ENCODE measurements at regions not wholly inside any gene's neighbourhood (a gene's known extent, or its start where the extent isn't known, plus 50 kb on each side); places are given as distances from the start of the nearest gene placed in this dataset.

DNA sequence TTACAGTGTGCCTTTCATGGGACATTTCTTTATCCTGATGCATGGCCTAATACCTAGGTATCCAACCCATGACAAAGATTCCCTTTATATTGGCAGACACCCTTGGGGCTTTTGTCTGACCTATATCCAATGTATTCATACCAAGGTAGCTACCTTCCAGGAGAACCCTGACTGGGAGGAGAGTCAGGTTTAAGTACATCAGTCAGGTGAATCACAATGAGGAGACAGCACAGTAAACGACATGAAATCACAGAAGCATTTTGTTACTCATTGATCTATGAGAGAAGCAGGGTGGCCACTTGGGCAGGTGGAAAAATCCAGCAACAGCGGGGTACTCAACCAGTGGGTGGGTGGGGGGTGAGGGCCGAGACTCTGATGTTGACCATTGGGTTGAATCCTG is 527.4 kb upstream of the ATXN8OS start:
- no peak overlapping the region for H3K4me3 ChIP-seq (ENCODE audit: low read length)
- H3K36me3 ChIP-seq (ENCODE audit: control insufficient read depth, insufficient read depth, low read length): no peaks in the 10 kb centered on the region
- H3K4me1 ChIP-seq (ENCODE audit: control insufficient read depth, insufficient read depth, low read length): no peaks in the 10 kb centered on the region
- 76% methylated on average over 3 of the region's 3 CpGs for WGBS (ENCODE audit: insufficient coverage)
- no peak overlapping the region for H3K27ac ChIP-seq (ENCODE audit: low read length)
- no peaks in the 10 kb centered on the region for H3K27me3 ChIP-seq (ENCODE audit: control insufficient read depth, insufficient read depth, low read length)
- no peaks in the 10 kb centered on the region for H3K9me3 ChIP-seq (replicated peaks; ENCODE audit: control insufficient read depth, low read depth, low read length)
- no peak for DNase-seq

- Histone ChIP-seq H3K4me3 (ENCODE audit: low read length) (no peak overlapping the region), H3K27me3 (ENCODE audit: control insufficient read depth, insufficient read depth, low read length) (no peaks in the 10 kb centered on the region), H3K27ac (ENCODE audit: low read length) (no peak overlapping the region), H3K9me3 (replicated peaks; ENCODE audit: control insufficient read depth, low read depth, low read length) (no peaks in the 10 kb centered on the region), H3K4me1 (ENCODE audit: control insufficient read depth, insufficient read depth, low read length) (no peaks in the 10 kb centered on the region), H3K36me3 (ENCODE audit: control insufficient read depth, insufficient read depth, low read length) (no peaks in the 10 kb centered on the region)
- DNase-seq: peak; percentile 35
Measured at GRCh38 chr13:69579351-69579750, 528.3 kb upstream of the ATXN8OS start.

DNA sequence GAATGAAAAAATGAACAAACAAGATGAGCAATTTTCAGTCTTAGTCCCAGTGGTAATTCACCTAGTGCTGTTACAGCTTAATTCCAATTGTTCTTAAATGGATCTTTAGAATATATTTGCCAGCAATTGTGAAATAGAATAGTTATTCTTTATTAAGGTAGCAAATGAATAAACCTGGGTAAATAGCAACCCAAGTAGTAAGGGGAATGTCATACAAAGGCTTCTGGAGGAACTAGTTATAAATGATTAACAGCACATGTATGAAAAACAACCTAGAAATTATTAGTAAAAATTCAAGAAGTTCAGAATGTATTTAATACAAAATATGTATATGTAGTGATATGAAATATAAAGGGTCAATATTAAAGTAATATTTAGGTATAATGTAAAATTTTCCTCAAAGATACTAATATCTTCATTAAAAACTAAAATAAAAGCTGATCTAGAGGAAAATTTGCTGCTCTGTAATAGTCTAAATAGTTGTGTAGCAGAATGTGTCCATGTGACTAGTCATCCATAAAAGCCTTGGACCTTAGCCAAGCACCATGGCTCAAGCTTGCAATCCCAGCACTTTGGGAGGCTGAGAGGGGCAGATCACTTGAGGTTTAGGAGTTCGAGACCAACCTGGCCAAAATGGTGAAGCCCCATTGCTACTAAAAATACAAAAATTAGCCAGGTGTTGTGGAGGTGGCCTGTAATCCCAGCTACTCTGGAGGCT is 535.9 kb upstream of the ATXN8OS start:
- no peak for DNase-seq
- no peaks in the 10 kb centered on the region for H3K9me3 ChIP-seq (replicated peaks; ENCODE audit: control insufficient read depth, low read depth, low read length)
- no peaks in the 10 kb centered on the region for H3K4me1 ChIP-seq (ENCODE audit: control insufficient read depth, insufficient read depth, low read length)
- H3K27ac ChIP-seq (ENCODE audit: low read length): no peak overlapping the region
- no peaks in the 10 kb centered on the region for H3K36me3 ChIP-seq (ENCODE audit: control insufficient read depth, insufficient read depth, low read length)
- no CpG with 5 or more reads among the region's 1 CpG for WGBS (ENCODE audit: insufficient coverage)
- no peaks in the 10 kb centered on the region for H3K27me3 ChIP-seq (ENCODE audit: control insufficient read depth, insufficient read depth, low read length)
- H3K4me3 ChIP-seq (ENCODE audit: low read length): no peak overlapping the region

GRCh38 chr13:69567514-69567913 is 540.1 kb upstream of the ATXN8OS start:
- H3K27me3 ChIP-seq (ENCODE audit: control insufficient read depth, insufficient read depth, low read length): no peaks in the 10 kb centered on the region
- no peak overlapping the region for H3K4me3 ChIP-seq (ENCODE audit: low read length)
- no peaks in the 10 kb centered on the region for H3K36me3 ChIP-seq (ENCODE audit: control insufficient read depth, insufficient read depth, low read length)
- 100% methylated on average over 1 of the region's 2 CpGs for WGBS (ENCODE audit: insufficient coverage)
- H3K27ac ChIP-seq (ENCODE audit: low read length): no peak overlapping the region
- no peaks in the 10 kb centered on the region for H3K4me1 ChIP-seq (ENCODE audit: control insufficient read depth, insufficient read depth, low read length)
- DNase-seq: no peak
- H3K9me3 ChIP-seq (replicated peaks; ENCODE audit: control insufficient read depth, low read depth, low read length): no peaks in the 10 kb centered on the region

GRCh38 chr13:69566104-69566716 is 541.4 kb upstream of the ATXN8OS start:
- Histone ChIP-seq H3K4me1 (ENCODE audit: control insufficient read depth, insufficient read depth, low read length) (no peaks in the 10 kb centered on the region), H3K9me3 (replicated peaks; ENCODE audit: control insufficient read depth, low read depth, low read length) (no peaks in the 10 kb centered on the region), H3K36me3 (ENCODE audit: control insufficient read depth, insufficient read depth, low read length) (no peaks in the 10 kb centered on the region), H3K4me3 (ENCODE audit: low read length) (no peak overlapping the region), H3K27me3 (ENCODE audit: control insufficient read depth, insufficient read depth, low read length) (no peaks in the 10 kb centered on the region), H3K27ac (ENCODE audit: low read length) (no peak overlapping the region)
- WGBS (ENCODE audit: insufficient coverage): 92% methylated on average over 3 of the region's 6 CpGs
- no peak for DNase-seq

- H3K27me3 ChIP-seq (ENCODE audit: control insufficient read depth, insufficient read depth, low read length): no peaks in the 10 kb centered on the region
- H3K27ac ChIP-seq (ENCODE audit: low read length): no peak overlapping the region
- H3K36me3 ChIP-seq (ENCODE audit: control insufficient read depth, insufficient read depth, low read length): no peaks in the 10 kb centered on the region
- no peak overlapping the region for H3K4me3 ChIP-seq (ENCODE audit: low read length)
- H3K9me3 ChIP-seq (replicated peaks; ENCODE audit: control insufficient read depth, low read depth, low read length): no peaks in the 10 kb centered on the region
- 52% methylated on average over 2 of the region's 4 CpGs for WGBS (ENCODE audit: insufficient coverage)
- DNase-seq: no peak
- H3K4me1 ChIP-seq (ENCODE audit: control insufficient read depth, insufficient read depth, low read length): no peaks in the 10 kb centered on the region
Measured at GRCh38 chr13:69565334-69565733, 542.3 kb upstream of the ATXN8OS start.

DNA sequence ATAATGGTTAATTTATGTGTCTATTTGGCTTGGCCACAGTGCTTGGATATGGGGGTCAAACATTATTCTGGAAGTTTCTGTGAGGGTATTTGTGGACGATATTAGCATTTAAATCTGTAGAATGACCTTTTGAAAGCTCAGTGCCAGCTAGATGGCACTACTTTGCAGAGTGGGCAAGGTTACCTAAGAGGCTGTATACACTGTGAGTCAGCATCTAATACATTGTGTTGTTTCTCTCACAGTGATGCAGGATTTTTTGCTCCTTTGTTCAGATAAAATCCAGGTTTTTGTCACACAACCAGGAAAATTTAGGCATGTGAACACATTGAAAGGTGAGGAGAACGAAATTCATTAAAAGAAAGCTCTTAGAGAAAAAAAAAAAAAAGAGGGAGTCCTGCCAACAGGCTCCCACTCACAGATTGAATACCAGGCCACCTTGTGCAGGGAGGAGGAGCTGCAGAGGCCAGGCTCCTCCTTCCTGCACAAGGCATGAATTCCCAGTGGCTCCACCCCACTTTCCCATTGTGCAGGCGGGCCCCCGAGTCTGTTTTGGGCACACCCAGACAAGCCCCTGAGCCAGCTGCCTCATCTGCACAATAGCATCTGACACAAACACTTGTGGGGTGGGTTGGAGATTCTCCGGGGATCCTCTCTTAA is 551.0 kb upstream of the ATXN8OS start:
- no peaks in the 10 kb centered on the region for H3K4me1 ChIP-seq (ENCODE audit: control insufficient read depth, insufficient read depth, low read length)
- 80% methylated on average over 1 of the region's 5 CpGs for WGBS (ENCODE audit: insufficient coverage)
- no peaks in the 10 kb centered on the region for H3K9me3 ChIP-seq (replicated peaks; ENCODE audit: control insufficient read depth, low read depth, low read length)
- H3K36me3 ChIP-seq (ENCODE audit: control insufficient read depth, insufficient read depth, low read length): no peaks in the 10 kb centered on the region
- DNase-seq: no peak
- H3K4me3 ChIP-seq (ENCODE audit: low read length): no peak overlapping the region
- no peak overlapping the region for H3K27ac ChIP-seq (ENCODE audit: low read length)
- no peaks in the 10 kb centered on the region for H3K27me3 ChIP-seq (ENCODE audit: control insufficient read depth, insufficient read depth, low read length)

- H3K9me3 ChIP-seq (replicated peaks; ENCODE audit: control insufficient read depth, low read depth, low read length): no peaks in the 10 kb centered on the region
- no peaks in the 10 kb centered on the region for H3K36me3 ChIP-seq (ENCODE audit: control insufficient read depth, insufficient read depth, low read length)
- no peaks in the 10 kb centered on the region for H3K4me1 ChIP-seq (ENCODE audit: control insufficient read depth, insufficient read depth, low read length)
- no CpG with 5 or more reads among the region's 2 CpGs for whole genome bisulfite sequencing (ENCODE audit: insufficient coverage)
- no peaks in the 10 kb centered on the region for H3K27me3 ChIP-seq (ENCODE audit: control insufficient read depth, insufficient read depth, low read length)
- H3K27ac ChIP-seq (ENCODE audit: low read length): no peak overlapping the region
- no peak for DNase-seq
- no peak overlapping the region for H3K4me3 ChIP-seq (ENCODE audit: low read length)
Measured at GRCh38 chr13:69553976-69554375, 553.6 kb upstream of the ATXN8OS start.

DNA sequence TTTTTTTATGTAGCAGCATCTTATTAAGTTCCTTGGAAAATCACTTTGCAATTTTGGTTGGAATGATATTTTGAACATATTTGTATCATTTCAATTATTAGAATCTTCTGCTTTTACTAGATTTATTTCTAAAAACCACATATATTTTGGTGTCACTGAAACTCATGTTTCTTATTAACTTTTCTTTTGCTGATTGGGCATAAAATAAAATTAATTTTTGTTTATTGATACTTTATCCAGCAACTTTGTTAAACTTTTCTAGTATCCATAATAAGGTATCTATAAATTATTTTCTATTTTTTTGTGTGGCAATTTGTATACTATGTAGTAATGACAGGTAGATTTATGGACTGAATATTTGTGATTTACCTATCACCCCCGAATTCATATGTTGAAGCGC is 556.4 kb upstream of the ATXN8OS start:
- no peak overlapping the region for H3K4me3 ChIP-seq (ENCODE audit: low read length)
- no peaks in the 10 kb centered on the region for H3K4me1 ChIP-seq (ENCODE audit: control insufficient read depth, insufficient read depth, low read length)

DNA sequence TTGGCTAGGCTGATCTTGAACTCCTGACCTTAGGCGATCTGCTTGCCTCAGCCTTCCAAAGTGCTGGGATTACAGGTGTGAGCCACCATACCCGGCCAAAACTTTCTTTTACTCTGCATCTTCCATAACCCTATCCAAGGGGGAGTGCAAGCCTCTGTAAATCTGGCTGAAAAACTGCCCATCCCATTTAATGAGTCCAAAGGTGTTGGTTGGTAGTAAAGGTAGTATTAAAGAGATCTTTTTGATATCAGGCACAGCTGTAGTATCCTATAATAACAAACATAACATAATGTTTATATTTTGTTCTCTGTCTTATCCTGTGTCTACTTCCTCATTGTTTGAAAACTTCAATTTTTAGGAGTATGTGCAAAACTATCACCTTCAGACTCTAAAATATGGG is 559.8 kb upstream of the ATXN8OS start:
- Histone ChIP-seq H3K9me3 (replicated peaks; ENCODE audit: control insufficient read depth, low read depth, low read length) (no peaks in the 10 kb centered on the region), H3K4me3 (ENCODE audit: low read length) (no peak overlapping the region), H3K4me1 (ENCODE audit: control insufficient read depth, insufficient read depth, low read length) (no peaks in the 10 kb centered on the region), H3K36me3 (ENCODE audit: control insufficient read depth, insufficient read depth, low read length) (no peaks in the 10 kb centered on the region), H3K27ac (ENCODE audit: low read length) (no peak overlapping the region), H3K27me3 (ENCODE audit: control insufficient read depth, insufficient read depth, low read length) (no peaks in the 10 kb centered on the region)
- DNase-seq: no peak
- WGBS (ENCODE audit: insufficient coverage): no CpG with 5 or more reads among the region's 2 CpGs

More for the DNA sequence above, 556.4 kb upstream of the ATXN8OS start:
- Histone ChIP-seq H3K36me3 (ENCODE audit: control insufficient read depth, insufficient read depth, low read length) (no peaks in the 10 kb centered on the region), H3K27me3 (ENCODE audit: control insufficient read depth, insufficient read depth, low read length) (no peaks in the 10 kb centered on the region), H3K27ac (ENCODE audit: low read length) (no peak overlapping the region), H3K9me3 (replicated peaks; ENCODE audit: control insufficient read depth, low read depth, low read length) (no peaks in the 10 kb centered on the region)
- DNase-seq: no peak
- WGBS (ENCODE audit: insufficient coverage): no CpG with 5 or more reads among the region's 2 CpGs

All from muscle of leg (tissue), 3 donors.